ENCODE measurements at regions not wholly inside any gene's neighbourhood (a gene's known extent, or its start where the extent isn't known, plus 50 kb on each side); places are given as distances from the start of the nearest gene placed in this dataset.

GRCh38 chr1:219810451-219810850 is 117.9 kb downstream of the SLC30A10 start:
- no peak overlapping the region for H3K27ac Mint-ChIP-seq (ENCODE audit: low read depth, unreplicated experiment)
- no peak for TF ChIP-seq CTCF (IDR thresholded peaks at IDR 0.05; ENCODE audit: unreplicated experiment)
- intact Hi-C loops (cut with micrococcal nuclease), result loop anchor here (5.0 kb wide), 2 partner anchors 148 to 243 kb away; no protein-coding TSS in a partner anchor
- H3K36me3 Mint-ChIP-seq (ENCODE audit: insufficient read depth, unreplicated experiment), result no peaks in the 10 kb centered on the region
- CTCF ChIA-PET, result interaction anchor here (0.6 to 4.3 kb wide), 12 partner anchors 8 to 1481 kb away, joined by 3 to 51 read pairs (median 4); no protein-coding TSS in a partner anchor
- H3K9me3 Mint-ChIP-seq (ENCODE audit: unreplicated experiment), result no peaks in the 10 kb centered on the region
- DNase-seq (ENCODE audit: unreplicated experiment), result peak; percentile 36
- BruUV-seq (replicated peaks), result no TSS peak
- H3K4me1 Mint-ChIP-seq (ENCODE audit: insufficient read depth, unreplicated experiment), result no peaks in the 10 kb centered on the region
- no peak overlapping the region for H3K4me3 Mint-ChIP-seq (ENCODE audit: unreplicated experiment)
- POLR2A ChIA-PET, result no interaction called here
- no peaks in the 10 kb centered on the region for H3K27me3 Mint-ChIP-seq (ENCODE audit: insufficient read depth, unreplicated experiment)

DNA sequence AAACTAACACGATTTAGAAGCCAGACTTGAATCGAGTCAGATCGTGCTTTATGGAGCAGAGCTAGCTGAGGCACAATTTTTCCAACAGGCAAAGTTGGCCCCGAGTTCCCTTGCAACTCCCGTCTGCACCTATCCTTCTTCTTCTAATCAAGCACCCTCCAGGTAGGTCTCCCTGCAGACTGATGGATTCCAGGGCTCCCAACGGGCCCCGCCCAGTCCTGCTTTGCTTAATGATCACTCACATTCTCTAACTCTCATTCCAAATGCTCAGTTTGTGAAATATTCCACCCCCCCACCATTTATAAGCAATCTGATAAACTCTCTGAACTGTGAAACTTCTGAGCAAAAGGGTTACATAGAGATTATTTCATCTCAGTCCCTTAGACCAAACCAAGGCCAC is 119.6 kb downstream of the SLC30A10 start:
- intact Hi-C loops (cut with micrococcal nuclease), result loop anchor here (5.0 kb wide), 1 partner anchor 746 kb away; no protein-coding TSS in a partner anchor
- BruUV-seq (replicated peaks), result no TSS peak
- no peak for TF ChIP-seq CTCF (IDR thresholded peaks at IDR 0.05; ENCODE audit: unreplicated experiment)
- H3K36me3 Mint-ChIP-seq (ENCODE audit: insufficient read depth, unreplicated experiment), result no peaks in the 10 kb centered on the region
- no peak overlapping the region for H3K27ac Mint-ChIP-seq (ENCODE audit: low read depth, unreplicated experiment)
- H3K27me3 Mint-ChIP-seq (ENCODE audit: insufficient read depth, unreplicated experiment), result peaks cover 2% of the 10 kb centered on the region
- CTCF ChIA-PET, result interaction anchor here (0.5 to 1.7 kb wide), 14 partner anchors 10 to 1479 kb away, joined by 3 to 6 read pairs (median 3); no protein-coding TSS in a partner anchor
- POLR2A ChIA-PET, result interaction anchor here (1.3 kb wide), 1 partner anchor 9 kb away, joined by 4 read pairs; no protein-coding TSS in a partner anchor
- no peak overlapping the region for H3K4me3 Mint-ChIP-seq (ENCODE audit: unreplicated experiment)
- no peak for DNase-seq (ENCODE audit: unreplicated experiment)
- no peaks in the 10 kb centered on the region for H3K4me1 Mint-ChIP-seq (ENCODE audit: insufficient read depth, unreplicated experiment)
- no peaks in the 10 kb centered on the region for H3K9me3 Mint-ChIP-seq (ENCODE audit: unreplicated experiment)

GRCh38 chr1:219806642-219807041 is 121.7 kb downstream of the SLC30A10 start:
- Mint-ChIP-seq H3K4me3 (ENCODE audit: unreplicated experiment) (no peak overlapping the region), H3K27ac (ENCODE audit: low read depth, unreplicated experiment) (no peak overlapping the region), H3K36me3 (ENCODE audit: insufficient read depth, unreplicated experiment) (no peaks in the 10 kb centered on the region), H3K4me1 (ENCODE audit: insufficient read depth, unreplicated experiment) (no peaks in the 10 kb centered on the region), H3K27me3 (ENCODE audit: insufficient read depth, unreplicated experiment) (peaks cover 23% of the 10 kb centered on the region), H3K9me3 (ENCODE audit: unreplicated experiment) (no peaks in the 10 kb centered on the region)
- BruUV-seq (replicated peaks), result no TSS peak
- CTCF ChIA-PET, result interaction anchor here (0.6 to 0.7 kb wide), 4 partner anchors 16 to 334 kb away, joined by 3 to 5 read pairs (median 3); no protein-coding TSS in a partner anchor
- POLR2A ChIA-PET, result no interaction called here
- TF ChIP-seq CTCF (IDR thresholded peaks at IDR 0.05; ENCODE audit: unreplicated experiment), result no peak
- DNase-seq (ENCODE audit: unreplicated experiment), result no peak
- intact Hi-C loops (cut with micrococcal nuclease), result loop anchor here (5.0 kb wide), 1 partner anchor 744 kb away; no protein-coding TSS in a partner anchor

- intact Hi-C loops (cut with micrococcal nuclease), result loop anchor here (5.0 kb wide), 1 partner anchor 744 kb away; no protein-coding TSS in a partner anchor
- Mint-ChIP-seq H3K27ac (ENCODE audit: low read depth, unreplicated experiment) (no peak overlapping the region), H3K4me1 (ENCODE audit: insufficient read depth, unreplicated experiment) (no peaks in the 10 kb centered on the region), H3K36me3 (ENCODE audit: insufficient read depth, unreplicated experiment) (no peaks in the 10 kb centered on the region), H3K4me3 (ENCODE audit: unreplicated experiment) (no peak overlapping the region), H3K9me3 (ENCODE audit: unreplicated experiment) (no peaks in the 10 kb centered on the region), H3K27me3 (ENCODE audit: insufficient read depth, unreplicated experiment) (peaks cover 30% of the 10 kb centered on the region)
- TF ChIP-seq CTCF (IDR thresholded peaks at IDR 0.05; ENCODE audit: unreplicated experiment), result no peak
- ChIA-PET CTCF (interaction anchor here (0.6 to 1.0 kb wide), 6 partner anchors 9 to 1477 kb away, joined by 3 to 5 read pairs (median 3); no protein-coding TSS in a partner anchor), POLR2A (no interaction called here)
- DNase-seq (ENCODE audit: unreplicated experiment), result no peak
- no TSS peak for BruUV-seq (replicated peaks)
These were observed 122.3 kb downstream of the SLC30A10 start for GRCh38 chr1:219806020-219806419.

Data from MCF 10A (cell line).